KBM-7 (cell line): ENCODE measurements at regions not wholly inside any gene's neighbourhood (a gene's known extent, or its start where the extent isn't known, plus 50 kb on each side); places are given as distances from the start of the nearest gene placed in this dataset.

Experiments
- DNase-seq: peaks from one replicate; pipeline ENCODE4 v3.0.0-alpha.2; 2015
- in situ Hi-C: fragments of 300-500 bp; cut with MboI; formaldehyde crosslinking; loops from 2 replicates; pipeline ENCODE4 v1.14.3; 2020; ENCODE audit warnings: low sequenced_read_pairs, low pct_unique_long_range_greater_than_20kb, mixed read lengths

GRCh38 chr9:113769412-113769811, 106.7 kb upstream of the ZNF618 start:
- in situ Hi-C loops = no loop called here
- no peak for DNase-seq

GRCh38 chr9:113770396-113770795, 105.7 kb upstream of the ZNF618 start:
- in situ Hi-C loops = no loop called here
- DNase-seq = no peak

- in situ Hi-C loops = no loop called here
These were observed 104.9 kb upstream of the ZNF618 start for GRCh38 chr9:113771199-113771598.

GRCh38 chr9:113772121-113772810, 103.8 kb upstream of the ZNF618 start:
- DNase-seq = no peak
- in situ Hi-C loops = no loop called here

More at GRCh38 chr9:113771199-113771598, 104.9 kb upstream of the ZNF618 start:
- DNase-seq = no peak

- DNase-seq = no peak
- in situ Hi-C loops = no loop called here
These were observed 101.1 kb upstream of the ZNF618 start for GRCh38 chr9:113774963-113775362.

- in situ Hi-C loops = no loop called here
These were observed 100.4 kb upstream of the ZNF618 start for GRCh38 chr9:113775749-113776148.

GRCh38 chr9:113776194-113776593, 99.9 kb upstream of the ZNF618 start:
- no peak for DNase-seq
- in situ Hi-C loops = no loop called here

More at GRCh38 chr9:113775749-113776148, 100.4 kb upstream of the ZNF618 start:
- DNase-seq = no peak

GRCh38 chr9:113781381-113781780, 94.7 kb upstream of the ZNF618 start:
- in situ Hi-C loops = no loop called here
- no peak for DNase-seq

GRCh38 chr9:113781896-113782295, 94.2 kb upstream of the ZNF618 start:
- in situ Hi-C loops = no loop called here
- DNase-seq = no peak

- DNase-seq = no peak
- in situ Hi-C loops = no loop called here
These were observed 92.6 kb upstream of the ZNF618 start for GRCh38 chr9:113783475-113783874.

- no peak for DNase-seq
- in situ Hi-C loops = no loop called here
These were observed 90.8 kb upstream of the ZNF618 start for GRCh38 chr9:113785334-113785733.

GRCh38 chr9:113786071-113786470, 90.0 kb upstream of the ZNF618 start:
- in situ Hi-C loops = no loop called here
- DNase-seq = no peak

- DNase-seq = no peak
- in situ Hi-C loops = no loop called here
These were observed 88.2 kb upstream of the ZNF618 start for GRCh38 chr9:113787871-113788270.

- in situ Hi-C loops = no loop called here
- no peak for DNase-seq
These were observed 87.3 kb upstream of the ZNF618 start for GRCh38 chr9:113788616-113789330.

- no peak for DNase-seq
- in situ Hi-C loops = no loop called here
These were observed 86.0 kb upstream of the ZNF618 start for GRCh38 chr9:113790093-113790492.

GRCh38 chr9:113793558-113793957, 82.6 kb upstream of the ZNF618 start:
- in situ Hi-C loops = no loop called here
- no peak for DNase-seq

- DNase-seq = no peak
- in situ Hi-C loops = no loop called here
These were observed 81.4 kb upstream of the ZNF618 start for GRCh38 chr9:113794721-113795120.

GRCh38 chr9:113795811-113796392, 80.2 kb upstream of the ZNF618 start:
- DNase-seq = no peak
- in situ Hi-C loops = no loop called here

- DNase-seq = no peak
- in situ Hi-C loops = no loop called here
These were observed 79.3 kb upstream of the ZNF618 start for GRCh38 chr9:113796646-113797426.
